ENCODE measurements at regions not wholly inside any gene's neighbourhood (a gene's known extent, or its start where the extent isn't known, plus 50 kb on each side); places are given as distances from the start of the nearest gene placed in this dataset.
"Not testable (repeated sequence)": the region's sequence is repeated elsewhere in the genome, so short reads cannot be mapped to it uniquely, and the experiment has no call there.

DNA sequence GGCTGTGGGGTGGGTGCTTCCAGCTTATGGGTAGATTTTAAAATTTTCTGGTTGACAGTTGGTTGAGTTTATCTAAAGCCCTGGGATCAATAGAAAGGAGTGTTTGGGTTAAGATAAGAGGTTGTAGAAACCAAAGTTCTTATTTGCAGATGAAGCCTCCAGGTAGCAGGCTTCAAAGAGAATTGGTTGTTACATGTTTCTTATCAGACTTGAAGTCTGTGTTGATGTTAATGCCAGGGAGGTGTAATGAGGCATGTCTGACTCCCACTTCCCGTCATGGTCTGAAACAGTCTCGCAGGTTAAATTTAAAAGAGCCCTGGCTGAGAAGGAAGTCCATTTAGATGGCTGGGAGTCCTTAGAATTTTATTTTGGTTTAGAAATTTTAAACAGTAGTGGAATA is 165.2 kb upstream of the TMEM72 start:
- DNase-seq (ENCODE audit: low spot score) = no peak

DNA sequence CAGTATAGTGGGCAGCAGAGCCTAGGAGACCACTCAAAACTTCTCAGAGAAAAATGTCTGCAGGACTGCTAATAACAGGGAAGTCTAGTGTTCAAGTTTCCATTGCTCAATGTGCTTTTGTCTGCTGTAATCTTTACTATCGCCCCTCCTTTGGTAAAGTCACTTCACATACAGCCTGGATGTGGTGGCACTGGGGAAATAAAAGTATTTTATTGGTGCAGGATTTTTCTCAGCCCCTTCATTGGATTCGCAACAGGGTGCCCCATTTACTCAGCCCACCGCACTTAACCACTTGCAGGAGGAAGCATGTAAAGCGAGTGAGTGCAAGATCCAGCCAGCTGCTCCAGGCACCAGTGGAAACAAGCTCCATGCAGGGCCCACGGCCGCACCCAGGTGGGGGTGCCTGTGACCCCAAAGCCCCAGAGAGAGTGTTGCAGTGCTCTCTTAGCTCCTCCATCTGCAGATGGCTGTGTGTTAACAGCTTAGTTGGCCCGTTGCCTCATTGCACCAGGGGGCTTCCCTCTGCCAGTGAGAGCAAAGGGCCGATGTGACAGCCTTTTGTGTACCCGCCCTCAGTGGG is 163.5 kb upstream of the TMEM72 start:
- DNase-seq (ENCODE audit: low spot score) = no peak

DNA sequence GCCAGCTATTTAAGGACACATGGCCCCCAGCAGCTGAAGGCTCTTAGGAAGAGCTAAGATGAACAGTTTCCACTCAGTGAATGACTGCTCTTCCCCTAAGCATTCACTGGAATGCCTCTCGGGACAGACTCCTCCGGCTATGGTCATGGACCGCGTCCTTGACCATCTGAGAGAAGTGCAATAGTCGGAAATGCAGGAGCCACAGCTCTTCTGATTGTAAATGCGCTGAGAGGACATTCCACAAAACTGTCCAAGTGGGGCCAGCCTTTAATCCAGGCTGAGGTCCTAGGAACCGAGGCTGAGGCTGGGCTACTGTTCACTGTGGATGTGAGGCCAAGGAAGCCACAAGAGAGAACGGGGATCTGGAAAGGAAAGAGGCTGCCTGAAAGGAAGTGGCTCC is 162.0 kb upstream of the TMEM72 start:
- no peak for DNase-seq (ENCODE audit: low spot score)

GRCh38 chr10:44752451-44753441 is 158.4 kb upstream of the TMEM72 start:
- DNase-seq (ENCODE audit: low spot score) = no peak

DNA sequence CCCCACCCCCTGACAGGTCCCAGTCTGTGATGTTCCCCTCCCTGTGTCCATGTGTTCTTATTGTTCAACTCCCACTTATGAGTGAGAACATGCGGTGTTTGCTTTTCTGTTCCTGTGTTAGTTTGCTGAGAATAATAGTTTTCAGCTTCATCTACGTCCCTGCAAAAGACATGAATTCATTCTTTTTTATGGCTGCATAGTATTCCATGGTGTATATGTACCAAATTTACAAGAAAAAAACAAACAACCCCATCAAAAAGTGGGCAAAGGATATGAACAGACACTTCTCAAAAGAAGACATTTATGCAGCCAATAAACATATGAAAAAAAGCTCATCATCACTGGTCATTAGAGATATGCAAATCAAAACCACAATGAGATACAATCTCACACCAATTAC is 156.8 kb upstream of the TMEM72 start:
- DNase-seq (ENCODE audit: low spot score) = not testable (repeated sequence)

DNA sequence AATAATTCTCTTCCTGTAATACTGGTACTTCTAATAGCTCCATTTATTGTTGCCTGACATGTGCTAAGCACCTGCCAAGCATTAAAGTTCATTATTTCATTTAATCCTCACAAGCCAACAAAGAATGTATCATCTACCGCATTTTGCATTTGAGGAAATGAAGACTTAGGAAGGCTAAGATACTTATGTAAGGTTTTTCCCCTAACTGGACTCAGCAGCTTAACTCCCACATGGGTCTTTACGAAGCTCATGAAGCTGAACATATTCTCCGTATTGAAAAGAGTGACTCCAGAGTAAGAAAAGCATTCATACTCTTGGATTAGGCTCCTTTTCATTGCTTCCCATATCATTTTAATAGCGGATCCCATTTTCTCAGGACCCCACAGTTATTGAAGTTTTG is 155.7 kb upstream of the TMEM72 start:
- DNase-seq (ENCODE audit: low spot score) = no peak

DNA sequence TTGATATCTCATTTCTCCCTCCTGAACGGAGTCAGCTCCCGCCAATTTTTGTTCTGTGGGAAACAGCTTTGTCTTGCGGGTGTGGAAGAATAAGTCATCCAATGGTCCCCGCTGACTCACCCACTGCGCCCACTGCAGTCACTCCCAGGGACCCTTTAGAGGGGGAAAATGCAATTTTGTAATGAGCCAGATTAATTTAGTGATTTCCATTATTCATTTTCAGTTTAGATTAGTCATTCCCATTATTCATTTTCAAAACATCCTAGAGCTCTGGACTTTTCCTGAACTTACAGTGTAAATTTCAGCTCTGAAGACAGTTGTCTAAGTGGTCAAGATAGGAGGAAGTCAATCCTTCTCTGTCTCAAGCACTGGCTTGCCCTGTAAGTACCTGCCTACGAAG is 154.9 kb upstream of the TMEM72 start:
- no peak for DNase-seq (ENCODE audit: low spot score)

DNA sequence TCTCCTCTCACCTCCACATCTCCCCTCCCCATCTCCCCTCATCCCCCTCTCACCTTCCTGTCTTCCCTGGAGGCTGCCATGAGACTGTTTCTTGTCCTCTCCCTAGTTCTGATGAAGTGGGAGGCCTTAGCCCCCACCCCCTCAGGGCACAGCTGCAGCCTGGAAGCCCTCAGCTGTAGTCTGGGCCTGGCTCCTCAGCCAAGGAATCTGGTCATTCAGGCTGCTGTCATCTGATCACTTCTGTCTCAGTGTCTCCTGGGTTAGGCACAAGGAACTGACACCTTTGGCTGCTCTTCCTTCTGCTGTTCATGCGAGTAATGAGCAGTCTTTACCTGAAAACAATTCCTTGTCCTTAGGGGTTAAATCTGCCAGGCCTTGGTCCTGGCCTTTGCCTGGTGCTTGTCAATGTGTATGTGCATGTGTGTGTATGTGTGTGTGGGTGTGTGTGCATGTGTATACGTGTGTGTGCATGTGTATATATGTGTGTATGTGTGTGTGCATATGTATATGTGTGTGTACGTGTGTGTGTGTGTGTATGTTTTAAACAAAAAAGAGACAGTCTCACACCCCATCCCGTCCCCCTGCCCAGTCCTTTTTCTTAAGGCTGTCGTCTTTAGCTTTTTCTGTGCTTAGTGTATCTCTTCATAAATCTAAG is 153.5 kb upstream of the TMEM72 start:
- DNase-seq (ENCODE audit: low spot score) = no peak

DNA sequence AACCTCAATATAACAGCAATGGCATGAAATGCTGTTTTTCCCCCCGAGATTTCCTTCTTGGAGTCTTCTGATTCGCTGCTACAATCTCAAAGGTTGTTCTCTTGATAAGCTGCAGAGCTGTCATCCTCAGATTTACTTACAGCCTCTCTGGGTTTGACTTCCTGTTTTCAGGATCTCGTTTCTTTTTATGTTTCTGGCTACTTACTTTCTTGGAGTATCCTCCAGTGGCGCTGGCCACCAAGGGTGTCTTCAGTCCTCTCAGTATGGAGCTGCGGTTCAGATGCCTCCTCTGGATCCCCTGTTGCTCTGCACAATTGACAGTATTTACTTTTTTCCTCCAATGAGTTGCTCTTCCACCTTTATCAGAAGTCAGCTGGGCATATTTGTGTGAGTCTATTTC is 152.0 kb upstream of the TMEM72 start:
- no peak for DNase-seq (ENCODE audit: low spot score)

- no peak for DNase-seq (ENCODE audit: low spot score)
Measured at GRCh38 chr10:44760513-44760912, 150.6 kb upstream of the TMEM72 start.

- no peak for DNase-seq (ENCODE audit: low spot score)
Measured at GRCh38 chr10:44761076-44761475, 150.1 kb upstream of the TMEM72 start.

GRCh38 chr10:44763331-44763730 is 147.8 kb upstream of the TMEM72 start:
- DNase-seq (ENCODE audit: low spot score) = no peak

- DNase-seq (ENCODE audit: low spot score) = no peak
Measured at GRCh38 chr10:44765299-44765698, 145.8 kb upstream of the TMEM72 start.

DNA sequence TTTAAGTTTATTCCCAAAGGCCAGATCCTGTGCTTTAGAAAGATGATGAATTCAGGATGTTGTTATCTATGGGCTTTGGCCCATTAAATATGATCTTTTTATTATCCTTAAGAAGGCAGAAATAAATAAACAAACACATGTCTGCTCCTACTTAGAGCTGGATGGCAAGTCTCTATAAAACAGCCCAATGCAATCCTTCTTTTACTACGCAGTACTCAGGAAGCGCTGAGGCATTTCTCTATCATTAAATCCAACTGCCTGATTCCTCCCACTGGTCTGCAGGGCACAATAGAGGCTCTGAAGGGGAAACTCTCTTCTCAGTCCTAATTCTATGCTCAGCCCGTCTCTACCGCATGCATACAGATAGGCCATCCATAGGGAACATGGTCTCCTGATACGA is 144.5 kb upstream of the TMEM72 start:
- no peak for DNase-seq (ENCODE audit: low spot score)

DNA sequence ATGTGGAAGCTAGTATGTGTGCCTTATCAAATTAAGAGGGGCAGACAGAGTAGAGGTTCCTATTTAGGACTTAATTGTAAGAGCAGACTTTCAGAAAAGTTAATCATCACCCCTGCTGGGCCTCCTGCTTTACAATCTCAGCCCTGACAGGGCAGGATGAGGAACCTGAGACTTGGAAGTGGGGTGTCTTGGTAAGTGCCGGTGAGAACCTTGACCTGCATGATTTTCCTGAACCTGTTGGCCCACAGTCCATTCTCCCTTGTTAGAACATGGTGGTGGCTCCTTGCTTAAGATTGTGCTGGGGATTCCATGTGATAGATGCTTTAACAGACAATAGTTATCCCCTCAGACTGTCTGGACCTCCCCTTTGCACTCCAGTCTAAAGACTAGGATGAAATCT is 141.7 kb upstream of the TMEM72 start:
- DNase-seq (ENCODE audit: low spot score) = no peak

DNA sequence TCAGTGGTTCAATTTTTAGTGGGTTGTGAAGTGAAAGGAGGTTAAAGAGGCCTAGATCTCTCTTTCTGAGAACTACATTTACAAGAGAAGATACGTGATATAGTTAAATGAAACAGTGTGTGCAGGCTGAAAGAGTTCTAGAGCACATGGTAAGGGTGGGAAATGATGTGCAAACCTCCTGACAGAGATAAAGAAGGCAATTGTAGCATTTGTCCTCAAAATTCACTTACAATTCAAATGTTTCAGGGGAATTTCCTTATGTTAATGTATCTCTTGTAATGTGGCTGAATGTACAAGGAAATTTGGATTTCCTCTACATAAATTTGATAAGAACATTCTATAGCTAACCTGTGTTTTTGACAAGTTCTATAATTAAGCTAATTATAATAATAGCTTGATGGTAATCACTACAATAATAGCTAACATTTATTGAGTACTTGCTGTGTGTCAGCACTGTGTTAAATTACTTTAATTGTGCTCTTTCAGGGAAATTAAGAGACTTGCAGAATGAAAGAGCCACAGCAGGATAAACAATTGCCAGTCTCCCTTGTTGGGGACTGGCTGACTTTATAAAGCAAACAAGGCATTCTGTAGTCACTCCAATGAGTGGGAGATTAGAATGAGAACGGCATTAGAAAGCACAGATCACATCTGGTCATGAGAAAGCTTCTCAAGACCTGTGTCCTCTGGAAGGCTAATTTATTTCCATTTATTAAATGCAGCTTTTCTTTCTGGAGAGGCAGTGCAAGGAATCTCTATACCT is 139.7 kb upstream of the TMEM72 start:
- no peak for DNase-seq (ENCODE audit: low spot score)

DNA sequence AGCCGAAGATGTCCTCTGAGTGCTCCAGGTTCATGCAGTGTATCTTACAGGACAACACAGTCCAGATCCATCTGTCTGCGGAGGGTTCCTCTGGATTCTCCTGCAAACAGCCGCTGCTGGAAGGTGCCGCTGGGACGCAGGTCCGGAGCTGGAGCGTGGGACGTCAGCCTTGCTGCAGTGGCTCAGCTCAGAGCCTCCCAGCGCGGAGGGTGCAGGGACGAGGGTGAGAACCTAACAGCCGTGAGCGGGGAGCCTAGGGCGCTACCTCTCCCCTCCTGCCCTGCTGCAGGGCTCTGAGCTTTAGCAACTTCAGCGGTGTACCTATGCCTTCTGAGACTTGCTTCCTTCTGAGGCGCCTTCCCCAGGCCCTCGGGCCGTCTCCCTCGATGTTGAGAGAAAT is 137.6 kb upstream of the TMEM72 start:
- no peak for DNase-seq (ENCODE audit: low spot score)

DNA sequence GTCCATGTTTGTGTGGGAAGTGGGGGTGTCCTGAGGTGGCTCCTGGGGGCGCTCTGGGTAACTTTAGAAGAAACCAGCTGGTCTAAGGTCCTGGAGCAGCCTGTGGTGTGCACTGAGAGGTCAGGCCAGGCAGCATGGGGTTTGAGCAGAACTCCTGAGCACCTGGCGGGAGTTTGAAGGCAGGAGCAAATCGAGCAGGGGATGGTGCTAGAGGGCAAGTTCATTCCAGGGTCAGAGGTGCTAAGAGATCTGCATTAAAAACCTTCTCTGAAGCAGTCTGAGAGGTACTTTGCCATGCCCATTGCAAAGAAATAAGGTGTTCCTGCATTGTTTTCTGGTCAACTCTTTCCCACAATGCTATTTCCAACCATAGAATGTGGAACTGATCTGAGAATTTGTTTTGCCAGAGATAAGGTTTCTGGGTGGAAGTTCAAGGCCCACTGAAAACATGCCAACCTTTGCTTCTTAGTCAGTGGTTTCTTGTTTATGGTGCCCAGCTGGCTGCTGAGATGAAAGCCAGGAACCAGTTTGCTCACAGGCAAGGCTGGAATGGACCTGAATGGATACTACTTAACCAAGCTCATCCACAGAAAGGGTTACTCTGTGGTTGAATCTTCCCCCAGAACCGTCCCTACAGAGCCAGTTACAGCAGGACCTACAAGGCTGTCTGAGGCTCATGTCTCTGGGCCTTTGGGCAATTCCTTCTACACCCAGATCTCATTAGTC is 136.3 kb upstream of the TMEM72 start:
- no peak for DNase-seq (ENCODE audit: low spot score)

DNA sequence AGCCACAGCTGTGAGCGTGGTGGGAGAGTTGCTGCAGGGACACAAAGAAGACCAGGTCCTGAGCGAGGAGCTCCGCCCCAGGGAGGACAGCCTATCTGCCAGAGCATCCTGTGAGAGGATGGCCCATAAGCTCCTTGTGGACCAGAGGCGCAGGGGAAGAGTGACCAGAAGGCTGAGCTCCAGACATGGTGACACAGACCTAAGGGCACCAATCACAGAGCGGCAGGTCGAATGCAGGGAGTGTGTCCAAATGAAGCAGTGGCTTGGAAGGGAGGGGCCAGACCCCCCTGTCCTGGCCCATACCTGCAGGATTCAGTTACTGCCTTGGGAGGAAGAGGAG is 135.8 kb upstream of the TMEM72 start:
- DNase-seq (ENCODE audit: low spot score) = no peak

- no peak for DNase-seq (ENCODE audit: low spot score)
Measured at GRCh38 chr10:44776181-44776580, 135.0 kb upstream of the TMEM72 start.

DNA sequence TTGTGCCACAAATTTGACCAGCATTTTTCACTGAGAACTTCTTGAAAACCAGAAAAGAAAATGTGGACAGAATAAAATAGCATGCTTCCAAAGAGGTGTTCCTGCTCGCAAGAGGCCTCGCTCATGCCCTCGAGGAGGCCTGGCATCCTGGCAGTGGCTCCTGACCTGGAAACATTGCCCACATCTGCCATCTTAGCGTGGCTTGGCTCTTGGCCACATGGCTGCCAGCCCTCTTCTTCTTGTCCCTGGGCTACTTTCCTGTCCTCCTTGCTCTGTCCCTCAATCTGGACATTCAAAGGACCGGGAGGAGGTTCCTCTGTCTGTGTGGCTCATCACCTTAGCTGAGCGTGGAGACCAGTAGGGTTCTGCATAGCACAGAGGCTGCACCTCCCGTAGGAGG is 131.6 kb upstream of the TMEM72 start:
- no peak for DNase-seq (ENCODE audit: low spot score)

DNA sequence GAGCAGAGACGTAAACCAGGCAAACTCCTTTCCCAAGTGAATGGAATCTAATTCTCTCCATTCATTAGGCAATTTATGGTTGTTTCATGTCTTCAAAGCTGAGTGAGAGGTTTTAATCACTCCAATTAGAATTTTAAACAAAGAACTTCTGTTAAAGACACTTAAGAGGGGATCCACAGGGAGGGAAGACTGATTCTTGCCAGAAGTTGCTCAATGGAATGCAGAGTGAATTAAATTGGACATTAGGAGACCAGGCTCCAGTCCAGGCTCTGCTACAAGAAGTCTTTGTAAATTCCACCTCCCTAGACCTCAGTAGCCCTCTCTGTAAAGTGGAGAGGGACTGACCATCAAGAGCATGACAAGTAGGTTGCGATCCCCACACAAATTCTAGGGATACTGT is 130.7 kb upstream of the TMEM72 start:
- no peak for DNase-seq (ENCODE audit: low spot score)

Data from CD4-positive, alpha-beta T cell treated with Interleukin-15 for 4 hours (primary cell).